ENCODE measurements at regions not wholly inside any gene's neighbourhood (a gene's known extent, or its start where the extent isn't known, plus 50 kb on each side); places are given as distances from the start of the nearest gene placed in this dataset.

GRCh38 chr3:96213393-96213792 is 601.0 kb upstream of the EPHA6 start:
- H3K4me1 ChIP-seq (ENCODE audit: control insufficient read depth, extremely low read depth, insufficient read depth, low read length) = no peaks in the 10 kb centered on the region
- no peaks in the 10 kb centered on the region for H4K20me1 ChIP-seq (replicated peaks; ENCODE audit: control insufficient read depth, extremely low read depth, insufficient read depth, low read length)
- no peak overlapping the region for H3K27ac ChIP-seq (ENCODE audit: insufficient read depth, low read depth, low read length)
- FAIRE-seq = no peak
- no peak overlapping the region for H3K4me3 ChIP-seq (replicated peaks in 1 of 3; ENCODE audit: insufficient read depth in 1 of 3, low read depth in 1 of 3, low read length in 3 of 3)
- BruUV-seq (replicated peaks) = no TSS peak
- dilution Hi-C loops (cut with MboI; ENCODE audit: extremely low pct_ligation_motif_present, low sequenced_read_pairs) = no loop called here
- CTCF ChIA-PET = no interaction called here
- H3K79me2 ChIP-seq (ENCODE audit: control insufficient read depth, insufficient read depth, low read length) = no peaks in the 10 kb centered on the region
- no peak overlapping the region for H3K4me2 ChIP-seq (ENCODE audit: insufficient read depth, low read length)
- H2AFZ ChIP-seq (ENCODE audit: low read depth, low read length) = no peak overlapping the region
- intact Hi-C loops (cut with micrococcal nuclease) = no loop called here
- TF ChIP-seq CTCF (IDR thresholded peaks at IDR 0.05; ENCODE audit: extremely low read depth in 1 of 2, insufficient read depth in 1 of 2, low read depth in 1 of 2, low read length in 2 of 2) (no peak), JUN (IDR thresholded peaks at IDR 0.05; ENCODE audit: borderline replicate concordance, insufficient read depth, insufficient read length, low read depth) (no peak), POLR2A (IDR thresholded peaks at IDR 0.05; ENCODE audit: low read depth, low read length) (no peak), MYC (IDR thresholded peaks at IDR 0.05; ENCODE audit: low read depth, low read length) (no peak), FOS (IDR thresholded peaks at IDR 0.05; ENCODE audit: borderline replicate concordance, insufficient read depth, low read length) (no peak), GATA2 (IDR thresholded peaks at IDR 0.05; ENCODE audit: insufficient read depth, insufficient read length, low read depth, low read length) (no peak), POLR2AphosphoS5 (IDR thresholded peaks at IDR 0.05; ENCODE audit: insufficient read depth, low read depth, low read length) (no peak), EZH2 (IDR thresholded peaks at IDR 0.05; ENCODE audit: borderline replicate concordance, low read depth, low read length, severe bottlenecking) (no peak)
- TF ChIP-seq, protein P1, sequence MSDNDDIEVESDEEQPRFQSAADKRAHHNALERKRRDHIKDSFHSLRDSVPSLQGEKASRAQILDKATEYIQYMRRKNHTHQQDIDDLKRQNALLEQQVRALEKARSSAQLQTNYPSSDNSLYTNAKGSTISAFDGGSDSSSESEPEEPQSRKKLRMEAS (IDR thresholded peaks at IDR 0.05; ENCODE audit: insufficient read depth, insufficient read length) = no peak
- H3K27me3 ChIP-seq (ENCODE audit: control insufficient read depth in 2 of 2, insufficient read depth in 2 of 2, low read length in 2 of 2) = no peaks in the 10 kb centered on the region
- POLR2A ChIA-PET = no interaction called here
- no peak overlapping the region for H3K9ac ChIP-seq (replicated peaks; ENCODE audit: extremely low read depth, insufficient read depth, low read length)
- DNase-seq (ENCODE audit: low read depth, low spot score) = no peak
- no peaks in the 10 kb centered on the region for H3K9me3 ChIP-seq (replicated peaks; ENCODE audit: control insufficient read depth, insufficient read depth, low read length)
- no peaks in the 10 kb centered on the region for H3K36me3 ChIP-seq (ENCODE audit: control insufficient read depth in 2 of 2, extremely low read depth in 1 of 2, insufficient read depth in 2 of 2, low read length in 2 of 2)
- no peaks in the 10 kb centered on the region for H3K9me1 ChIP-seq (replicated peaks; ENCODE audit: control insufficient read depth, extremely low read depth, insufficient read depth, low read length)

Measured in endothelial cell of umbilical vein (primary cell).